SK-N-SH (cell line): ENCODE measurements at regions not wholly inside any gene's neighbourhood (a gene's known extent, or its start where the extent isn't known, plus 50 kb on each side); places are given as distances from the start of the nearest gene placed in this dataset.

Source experiments
- CTCF ChIA-PET: fragments of 300-600, 350-600 bp; formaldehyde crosslinking; extraction: SDS; loops from one replicate; lab custom pipeline; 2021; lab: Yijun Ruan, JAX
- POLR2A ChIA-PET: fragments of 350-600 bp; sonication (Branson Sonifier 250); formaldehyde crosslinking; extraction: SDS; loops from one replicate; lab custom pipeline; 2020; ENCODE audit warnings: antibody characterized with exemption, inconsistent platforms; lab: Yijun Ruan, JAX
- DNase-seq: peaks from one replicate; pipeline ENCODE4 v3.0.0; 2012
- H2AFZ ChIP-seq: fragments of 200-600 bp; sonication (generic); 2 replicates; pipeline ENCODE4 v1.8.1; 2016; ENCODE audit warnings: antibody characterized with exemption, mild to moderate bottlenecking, low read depth
- H3F3A ChIP-seq: fragments of 200-600 bp; sonication (generic); replicated peaks from 2 replicates; pipeline ENCODE3; 2016; ENCODE audit warnings: antibody characterized with exemption, mild to moderate bottlenecking; ENCODE audit not compliant: insufficient read depth
- H3K27ac ChIP-seq, 2 experiments: fragments of 200-500 bp in 1 of 2; fragments of 200-600 bp in 1 of 2; sonication (Bioruptor generic) in 1 of 2; sonication (generic), shearing (Covaris generic) in 1 of 2; 2 replicates each; pipeline versions ENCODE4 v1.5.1 to v1.6.1; 2014 to 2016; ENCODE audit warnings: low read depth in 2 of 2, inconsistent platforms in 1 of 2, low read length in 1 of 2, mild to moderate bottlenecking in 1 of 2, mixed read lengths in 1 of 2
- H3K27me3 ChIP-seq: fragments of 200-600 bp; sonication (generic), shearing (Covaris generic); 2 replicates; pipeline ENCODE4 v1.6.1; 2016; ENCODE audit warnings: mixed run types; ENCODE audit not compliant: insufficient read depth
- H3K36me3 ChIP-seq, 2 experiments: fragments of 200-500 bp in 1 of 2; fragments of 200-600 bp in 1 of 2; sonication (Bioruptor generic) in 1 of 2; sonication (generic) in 1 of 2; replicated peaks in 1 of 2; 2 replicates each; pipeline versions ENCODE3 to v1.5.1; 2014 to 2016; ENCODE audit warnings: low read length in 1 of 2, mild to moderate bottlenecking in 1 of 2; ENCODE audit not compliant: insufficient read depth in 2 of 2, control insufficient read depth in 1 of 2
- H3K4me1 ChIP-seq, 2 experiments: fragments of 200-500 bp in 1 of 2; fragments of 200-600 bp in 1 of 2; sonication (Bioruptor generic) in 1 of 2; sonication (generic), shearing (Covaris generic) in 1 of 2; 2 replicates each; pipeline versions ENCODE4 v1.5.1 to v1.6.1; 2014 to 2016; ENCODE audit warnings: low read depth in 1 of 2, low read length in 1 of 2, mixed run types in 1 of 2; ENCODE audit not compliant: insufficient read depth in 2 of 2, control insufficient read depth in 1 of 2
- H3K4me2 ChIP-seq: fragments of 200-600 bp; sonication (generic), shearing (Covaris generic); 2 replicates; pipeline ENCODE4 v1.6.1; 2017; ENCODE audit warnings: mixed run types
- H3K4me3 ChIP-seq, 2 experiments: fragments of 200-500 bp in 1 of 2; fragments of 200-600 bp in 1 of 2; sonication (Bioruptor generic) in 1 of 2; sonication (generic), shearing (Covaris generic) in 1 of 2; 2 replicates each; pipeline versions ENCODE4 v1.5.1 to v1.8.1; 2014 to 2016; ENCODE audit warnings: low read depth in 2 of 2, inconsistent platforms in 1 of 2, low read length in 1 of 2, mild to moderate bottlenecking in 1 of 2, mixed read lengths in 1 of 2, moderate library complexity in 1 of 2
- H3K79me2 ChIP-seq: fragments of 200-600 bp; sonication (generic); 2 replicates; pipeline ENCODE4 v1.8.1; 2017; ENCODE audit warnings: mild to moderate bottlenecking; ENCODE audit not compliant: insufficient read depth
- H3K9ac ChIP-seq: fragments of 200-600 bp; sonication (generic); 2 replicates; pipeline ENCODE4 v1.6.1; 2017; ENCODE audit warnings: mixed run types
- H3K9me2 ChIP-seq: fragments of 200-600 bp; sonication (generic); 2 replicates; pipeline ENCODE4 v1.6.1; 2017; ENCODE audit warnings: mixed run types
- H3K9me3 ChIP-seq: fragments of 200-600 bp; sonication (generic); 2 replicates; pipeline ENCODE4 v1.6.1; 2017; ENCODE audit warnings: mixed run types, mild to moderate bottlenecking, moderate library complexity
- H4K20me1 ChIP-seq: fragments of 200-600 bp; sonication (generic); 2 replicates; pipeline ENCODE4 v1.6.1; 2017; ENCODE audit warnings: mild to moderate bottlenecking, mixed run types; ENCODE audit not compliant: insufficient read depth
- CHD2 ChIP-seq: fragments of 150-350 bp; IDR thresholded peaks from 2 replicates; pipeline ENCODE4 v1.6.1; 2018; ENCODE audit warnings: low read length; ENCODE audit not compliant: partially characterized antibody
- CTCF ChIP-seq: fragments of 200-600 bp; sonication (generic); IDR thresholded peaks from 2 replicates; pipeline ENCODE4 v1.6.1; 2017; ENCODE audit warnings: antibody characterized with exemption, mild to moderate bottlenecking, moderate library complexity
- RXRA ChIP-seq: IDR thresholded peaks from 2 replicates; pipeline ENCODE4 v1.4.0; 2012; ENCODE audit warnings: low read depth, mild to moderate bottlenecking, borderline replicate concordance
- SMC3 ChIP-seq: IDR thresholded peaks from 2 replicates; pipeline ENCODE4 v1.6.1; 2012; ENCODE audit warnings: low read depth, low read length, improper control_type of control experiment
- TCF12 ChIP-seq: IDR thresholded peaks from 2 replicates; pipeline ENCODE4 v1.4.0; 2012
- TEAD4 ChIP-seq: IDR thresholded peaks from 2 replicates; pipeline ENCODE4 v1.4.0; 2012; ENCODE audit warnings: mild to moderate bottlenecking, borderline replicate concordance; ENCODE audit not compliant: insufficient read depth
- USF1 ChIP-seq: IDR thresholded peaks from 2 replicates; pipeline ENCODE4 v1.4.0; 2012; ENCODE audit warnings: low read depth, borderline replicate concordance
- USF2 ChIP-seq: fragments of 150-350 bp; IDR thresholded peaks from 2 replicates; pipeline ENCODE4 v1.6.1; 2017; ENCODE audit warnings: antibody characterized with exemption, low read length, low read depth, borderline replicate concordance
- ZBTB33 ChIP-seq: IDR thresholded peaks from 2 replicates; pipeline ENCODE4 v1.4.0; 2012; ENCODE audit warnings: low read depth, borderline replicate concordance
- WGBS: methylation state at CpG from one replicate; pipeline ENCODE4 v1.1.6; 2017; ENCODE audit warnings: low lambda C conversion rate; 5-methylcytosine and 5-hydroxymethylcytosine counted together
- TF ChIP-seq, protein P1 (sequence below): IDR thresholded peaks from 2 replicates; pipeline ENCODE4 v1.6.1; 2012; ENCODE audit warnings: mild to moderate bottlenecking, low read depth, low read length, moderate library complexity
- TF ChIP-seq, protein P2 (sequence below): IDR thresholded peaks from 2 replicates; pipeline ENCODE4 v1.4.0; 2012; ENCODE audit warnings: low read depth

- H3K27me3 ChIP-seq = no peaks in the 10 kb centered on the region
- no peak overlapping the region for H2AFZ ChIP-seq
- no peak overlapping the region for H3K4me2 ChIP-seq
- 31% methylated on average over 9 of the region's 9 CpGs for WGBS
- no peaks in the 10 kb centered on the region for H3K36me3 ChIP-seq
- no peak for DNase-seq
- CTCF ChIA-PET = no interaction called here
- H3K9ac ChIP-seq = no peak overlapping the region
- H3F3A ChIP-seq = no peaks in the 10 kb centered on the region
- H3K27ac ChIP-seq = no peak overlapping the region
- H3K9me3 ChIP-seq = no peaks in the 10 kb centered on the region
- no peaks in the 10 kb centered on the region for H3K4me1 ChIP-seq
- no peak overlapping the region for H3K4me3 ChIP-seq
- no peaks in the 10 kb centered on the region for H3K9me2 ChIP-seq
- POLR2A ChIA-PET = no interaction called here
- TF ChIP-seq TEAD4 (no peak), SMC3 (no peak), RXRA (no peak), USF1 (no peak), TCF12 (no peak), CTCF (no peak), CHD2 (no peak)
- TF ChIP-seq, protein P1, sequence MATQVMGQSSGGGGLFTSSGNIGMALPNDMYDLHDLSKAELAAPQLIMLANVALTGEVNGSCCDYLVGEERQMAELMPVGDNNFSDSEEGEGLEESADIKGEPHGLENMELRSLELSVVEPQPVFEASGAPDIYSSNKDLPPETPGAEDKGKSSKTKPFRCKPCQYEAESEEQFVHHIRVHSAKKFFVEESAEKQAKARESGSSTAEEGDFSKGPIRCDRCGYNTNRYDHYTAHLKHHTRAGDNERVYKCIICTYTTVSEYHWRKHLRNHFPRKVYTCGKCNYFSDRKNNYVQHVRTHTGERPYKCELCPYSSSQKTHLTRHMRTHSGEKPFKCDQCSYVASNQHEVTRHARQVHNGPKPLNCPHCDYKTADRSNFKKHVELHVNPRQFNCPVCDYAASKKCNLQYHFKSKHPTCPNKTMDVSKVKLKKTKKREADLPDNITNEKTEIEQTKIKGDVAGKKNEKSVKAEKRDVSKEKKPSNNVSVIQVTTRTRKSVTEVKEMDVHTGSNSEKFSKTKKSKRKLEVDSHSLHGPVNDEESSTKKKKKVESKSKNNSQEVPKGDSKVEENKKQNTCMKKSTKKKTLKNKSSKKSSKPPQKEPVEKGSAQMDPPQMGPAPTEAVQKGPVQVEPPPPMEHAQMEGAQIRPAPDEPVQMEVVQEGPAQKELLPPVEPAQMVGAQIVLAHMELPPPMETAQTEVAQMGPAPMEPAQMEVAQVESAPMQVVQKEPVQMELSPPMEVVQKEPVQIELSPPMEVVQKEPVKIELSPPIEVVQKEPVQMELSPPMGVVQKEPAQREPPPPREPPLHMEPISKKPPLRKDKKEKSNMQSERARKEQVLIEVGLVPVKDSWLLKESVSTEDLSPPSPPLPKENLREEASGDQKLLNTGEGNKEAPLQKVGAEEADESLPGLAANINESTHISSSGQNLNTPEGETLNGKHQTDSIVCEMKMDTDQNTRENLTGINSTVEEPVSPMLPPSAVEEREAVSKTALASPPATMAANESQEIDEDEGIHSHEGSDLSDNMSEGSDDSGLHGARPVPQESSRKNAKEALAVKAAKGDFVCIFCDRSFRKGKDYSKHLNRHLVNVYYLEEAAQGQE = no peak
- TF ChIP-seq, protein P2, sequence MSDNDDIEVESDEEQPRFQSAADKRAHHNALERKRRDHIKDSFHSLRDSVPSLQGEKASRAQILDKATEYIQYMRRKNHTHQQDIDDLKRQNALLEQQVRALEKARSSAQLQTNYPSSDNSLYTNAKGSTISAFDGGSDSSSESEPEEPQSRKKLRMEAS = no peak
- H3K79me2 ChIP-seq = no peaks in the 10 kb centered on the region
- no peaks in the 10 kb centered on the region for H4K20me1 ChIP-seq
Observed at GRCh38 chr19:23999821-24000610, 85.3 kb downstream of the ZNF726 start.

GRCh38 chr19:24000656-24001055, 86.0 kb downstream of the ZNF726 start:
- no peaks in the 10 kb centered on the region for H3F3A ChIP-seq
- no peaks in the 10 kb centered on the region for H3K36me3 ChIP-seq
- H3K27me3 ChIP-seq = no peaks in the 10 kb centered on the region
- ChIA-PET POLR2A (no interaction called here), CTCF (no interaction called here)
- no peaks in the 10 kb centered on the region for H4K20me1 ChIP-seq
- DNase-seq = no peak
- H3K4me3 ChIP-seq = no peak overlapping the region
- no peaks in the 10 kb centered on the region for H3K79me2 ChIP-seq
- no peaks in the 10 kb centered on the region for H3K9me3 ChIP-seq
- H3K4me1 ChIP-seq = no peaks in the 10 kb centered on the region
- H2AFZ ChIP-seq = no peak overlapping the region
- no peak overlapping the region for H3K27ac ChIP-seq
- no peaks in the 10 kb centered on the region for H3K9me2 ChIP-seq
- H3K9ac ChIP-seq = no peak overlapping the region
- no peak overlapping the region for H3K4me2 ChIP-seq
- WGBS = 88% methylated on average over 2 of the region's 2 CpGs
- TF ChIP-seq, protein P1 = no peak
- TF ChIP-seq USF2 = no peak
- no peak for TF ChIP-seq ZBTB33
